H1 (cell line): ENCODE measurements at regions not wholly inside any gene's neighbourhood (a gene's known extent, or its start where the extent isn't known, plus 50 kb on each side); places are given as distances from the start of the nearest gene placed in this dataset.

Experiments used
- CTCF ChIA-PET: fragments of 300-600 bp; sonication (Branson Sonifier 250); formaldehyde crosslinking; loops from one replicate; lab custom pipeline; 2021; ENCODE audit not compliant: partially characterized antibody; lab: Charles Lee
- POLR2A ChIA-PET: fragments of 300-600 bp; sonication (Branson Sonifier 250); formaldehyde crosslinking; loops from one replicate; lab custom pipeline; 2021; ENCODE audit warnings: inconsistent platforms; ENCODE audit not compliant: partially characterized antibody; lab: Charles Lee
- DNase-seq, 2 experiments: peaks; one replicate each; pipeline versions ENCODE4 v3.0.0 to v3.0.0-alpha.2; 2010 to 2022; ENCODE audit warnings: low spot score in 2 of 2, low read depth in 1 of 2, mixed read lengths in 1 of 2
- FAIRE-seq: peaks from 2 replicates; lab custom pipeline; 2011; peaks lifted over from hg19 to GRCh38; lab: Jason Lieb, UNC
- H2AFZ ChIP-seq: 2 replicates; pipeline ENCODE4 v1.8.1; 2012; ENCODE audit warnings: low read length, inconsistent platforms
- H2AK5ac ChIP-seq: 2 replicates; pipeline ENCODE4 v1.6.1; 2013; ENCODE audit warnings: low read depth, low read length
- H2BK120ac ChIP-seq: replicated peaks from 2 replicates; pipeline ENCODE3; 2013; ENCODE audit warnings: low read depth, low read length, inconsistent platforms
- H2BK12ac ChIP-seq: 2 replicates; pipeline ENCODE4 v1.6.1; 2013; ENCODE audit warnings: low read depth, low read length
- H2BK15ac ChIP-seq: 2 replicates; pipeline ENCODE4 v1.6.1; 2013; ENCODE audit warnings: low read length
- H2BK20ac ChIP-seq: 2 replicates; pipeline ENCODE4 v1.6.1; 2013; ENCODE audit warnings: low read length
- H2BK5ac ChIP-seq: 2 replicates; pipeline ENCODE4 v1.6.1; 2013; ENCODE audit warnings: low read depth, low read length
- H3K14ac ChIP-seq: 2 replicates; pipeline ENCODE4 v1.6.1; 2013; ENCODE audit warnings: inconsistent platforms; ENCODE audit not compliant: insufficient read length
- H3K18ac ChIP-seq: 2 replicates; pipeline ENCODE4 v1.6.1; 2013; ENCODE audit warnings: low read length; ENCODE audit errors: extremely low read depth
- H3K23ac ChIP-seq: 2 replicates; pipeline ENCODE4 v1.6.1; 2013; ENCODE audit warnings: inconsistent platforms; ENCODE audit not compliant: insufficient read length
- H3K23me2 ChIP-seq: 2 replicates; pipeline ENCODE4 v1.6.1; 2013; ENCODE audit warnings: low read depth, low read length
- H3K27ac ChIP-seq: 2 replicates; pipeline ENCODE4 v1.6.1; 2011; ENCODE audit warnings: low read depth, low read length, inconsistent platforms
- H3K27me3 ChIP-seq, 4 experiments: replicated peaks in 1 of 4; 1 replicate in 1 of 4; 2 replicates in 3 of 4; pipeline versions ENCODE4 v1.6.1 to v1.8.1; 2011 to 2013; ENCODE audit warnings: low read length in 3 of 4, mild to moderate bottlenecking in 3 of 4, inconsistent platforms in 2 of 4, mixed read lengths in 2 of 4, moderate library complexity in 1 of 4; ENCODE audit not compliant: control insufficient read depth in 3 of 4, insufficient read depth in 3 of 4; ENCODE audit errors: extremely low read depth in 1 of 4
- H3K36me3 ChIP-seq, 4 experiments: 2 replicates each; pipeline versions ENCODE4 v1.6.1 to v1.8.1; 2011 to 2013; ENCODE audit warnings: mild to moderate bottlenecking in 4 of 4, low read length in 3 of 4, moderate library complexity in 2 of 4, control low read depth in 1 of 4, inconsistent platforms in 1 of 4; ENCODE audit not compliant: insufficient read depth in 4 of 4, control insufficient read depth in 2 of 4
- H3K4ac ChIP-seq: replicated peaks from 2 replicates; pipeline ENCODE3; 2013; ENCODE audit warnings: low read length, low read depth, mixed read lengths, inconsistent platforms; ENCODE audit not compliant: insufficient read length
- H3K4me1 ChIP-seq, 4 experiments: replicated peaks in 1 of 4; 1 replicate in 1 of 4; 2 replicates in 3 of 4; pipeline versions ENCODE4 v1.6.1 to v1.8.1; 2011 to 2013; ENCODE audit warnings: low read length in 3 of 4, inconsistent platforms in 2 of 4, mixed read lengths in 1 of 4; ENCODE audit not compliant: insufficient read depth in 4 of 4, control insufficient read depth in 3 of 4
- H3K4me2 ChIP-seq, 2 experiments: 2 replicates each; pipeline versions ENCODE4 v1.6.1 to v1.8.1; 2011 to 2013; ENCODE audit warnings: low read depth in 2 of 2, low read length in 2 of 2, control low read depth in 1 of 2, inconsistent platforms in 1 of 2, mild to moderate bottlenecking in 1 of 2; ENCODE audit not compliant: insufficient read depth in 1 of 2
- H3K4me3 ChIP-seq, 4 experiments: fragments of 200-600, 300-600 bp in 1 of 4; sonication (generic), shearing (Covaris generic), sonication (Bioruptor Twin) in 1 of 4; 2 replicates each; pipeline versions ENCODE4 v1.5.1 to v1.8.1; 2011 to 2016; ENCODE audit warnings: low read length in 4 of 4, low read depth in 3 of 4, control low read depth in 2 of 4, inconsistent platforms in 2 of 4, mild to moderate bottlenecking in 2 of 4, mixed read lengths in 1 of 4, moderate library complexity in 1 of 4; ENCODE audit not compliant: insufficient read depth in 2 of 4; ENCODE audit errors: extremely low read depth in 1 of 4
- H3K56ac ChIP-seq: replicated peaks from 2 replicates; pipeline ENCODE3; 2013; ENCODE audit warnings: low read depth, mild to moderate bottlenecking, mixed read lengths, low read length, inconsistent platforms; ENCODE audit not compliant: insufficient read length
- H3K79me1 ChIP-seq: 2 replicates; pipeline ENCODE4 v1.6.1; 2013; ENCODE audit warnings: low read depth, low read length, control low read depth
- H3K79me2 ChIP-seq, 2 experiments: 2 replicates each; pipeline versions ENCODE4 v1.6.1 to v1.8.1; 2012 to 2013; ENCODE audit warnings: low read length in 2 of 2, mild to moderate bottlenecking in 2 of 2, inconsistent platforms in 1 of 2; ENCODE audit not compliant: insufficient read depth in 2 of 2, control insufficient read depth in 1 of 2
- H3K9ac ChIP-seq, 4 experiments: replicated peaks in 1 of 4; 1 replicate in 1 of 4; 2 replicates in 3 of 4; pipeline versions ENCODE4 v1.6.1 to v1.8.1; 2011 to 2013; ENCODE audit warnings: low read depth in 3 of 4, low read length in 3 of 4, control low read depth in 2 of 4, mild to moderate bottlenecking in 2 of 4, moderate library complexity in 2 of 4, inconsistent platforms in 1 of 4; ENCODE audit errors: extremely low read depth in 1 of 4
- H3K9me3 ChIP-seq, 2 experiments: 2 replicates each; pipeline versions ENCODE4 v1.6.1 to v1.8.1; 2012 to 2013; ENCODE audit warnings: mild to moderate bottlenecking in 2 of 2, moderate library complexity in 2 of 2, control low read depth in 1 of 2, inconsistent platforms in 1 of 2, low read depth in 1 of 2, low read length in 1 of 2, mixed read lengths in 1 of 2; ENCODE audit not compliant: insufficient read depth in 2 of 2
- H4K20me1 ChIP-seq, 2 experiments: replicated peaks in 1 of 2; 2 replicates each; pipeline versions ENCODE3 to v1.8.1; 2011 to 2013; ENCODE audit warnings: inconsistent platforms in 2 of 2, low read length in 2 of 2, mild to moderate bottlenecking in 1 of 2; ENCODE audit not compliant: insufficient read depth in 2 of 2, control insufficient read depth in 1 of 2
- H4K5ac ChIP-seq: 2 replicates; pipeline ENCODE4 v1.6.1; 2013; ENCODE audit warnings: low read length, low read depth, mixed read lengths, inconsistent platforms; ENCODE audit not compliant: insufficient read length
- H4K8ac ChIP-seq: 2 replicates; pipeline ENCODE4 v1.8.0; 2013; ENCODE audit warnings: mild to moderate bottlenecking, moderate library complexity, low read length, inconsistent platforms; ENCODE audit not compliant: insufficient read depth; ENCODE audit errors: extremely low read depth
- H4K91ac ChIP-seq: replicated peaks from 2 replicates; pipeline ENCODE3; 2013; ENCODE audit warnings: low read length, mixed read lengths, inconsistent platforms; ENCODE audit not compliant: insufficient read length
- CBX5 ChIP-seq: fragments of 300-800, 300-1000 bp; sonication (generic); IDR thresholded peaks from 2 replicates; pipeline ENCODE4 v1.7.1; 2016; ENCODE audit warnings: antibody characterized with exemption, low read length, low read depth
- CTCF ChIP-seq, 3 experiments: IDR thresholded peaks; 1 replicate in 2 of 3; 2 replicates in 1 of 3; pipeline versions ENCODE4 v1.5.1 to v1.6.1; 2011; ENCODE audit warnings: low read length in 3 of 3, mild to moderate bottlenecking in 3 of 3, inconsistent platforms in 2 of 3, low read depth in 1 of 3, moderate library complexity in 1 of 3; ENCODE audit not compliant: insufficient read depth in 1 of 3; ENCODE audit errors: control extremely low read depth in 1 of 3
- GABPA ChIP-seq: IDR thresholded peaks from 2 replicates; pipeline ENCODE4 v1.6.1; 2011; ENCODE audit warnings: mild to moderate bottlenecking, low read length, moderate library complexity, borderline replicate concordance; ENCODE audit not compliant: insufficient read depth
- JUN ChIP-seq: IDR thresholded peaks from 2 replicates; pipeline ENCODE4 v1.6.1; 2011; ENCODE audit warnings: low read depth, mild to moderate bottlenecking, improper control_type of control experiment, low read length
- PHF8 ChIP-seq: fragments of 200-600 bp; sonication (generic); conservative IDR thresholded peaks from 2 replicates; pipeline ENCODE4 v1.7.1; 2012; ENCODE audit warnings: low read depth, mild to moderate bottlenecking, inconsistent platforms, low read length, moderate library complexity
- RBBP5 ChIP-seq: IDR thresholded peaks from 2 replicates; pipeline ENCODE4 v1.7.1; 2012; ENCODE audit warnings: low read depth, mild to moderate bottlenecking, inconsistent platforms, low read length, moderate library complexity, borderline replicate concordance
- WGBS, 2 experiments: shearing (Covaris generic) in 1 of 2; methylation state at CpG; one replicate each; pipeline versions ENCODE4 v1.1.6 to v1.1.7; 2013 to 2015; ENCODE audit warnings: low lambda C conversion rate in 2 of 2, mixed read lengths in 2 of 2, inconsistent platforms in 1 of 2, low coverage in 1 of 2, missing lambda C conversion rate in 1 of 2; ENCODE audit not compliant: insufficient replicate concordance in 2 of 2, insufficient coverage in 1 of 2, insufficient read length in 1 of 2; ENCODE audit errors: extremely low coverage in 1 of 2, missing lambda C conversion rate in 1 of 2; 5-methylcytosine and 5-hydroxymethylcytosine counted together
- TF ChIP-seq, protein P1 (sequence below): IDR thresholded peaks from 2 replicates; pipeline ENCODE4 v1.6.1; 2012; ENCODE audit warnings: low read length, inconsistent platforms
- TF ChIP-seq, protein P2 (sequence below): IDR thresholded peaks from 2 replicates; pipeline ENCODE4 v1.6.1; 2011; ENCODE audit warnings: low read depth, mild to moderate bottlenecking, low read length; ENCODE audit not compliant: insufficient read depth

DNA sequence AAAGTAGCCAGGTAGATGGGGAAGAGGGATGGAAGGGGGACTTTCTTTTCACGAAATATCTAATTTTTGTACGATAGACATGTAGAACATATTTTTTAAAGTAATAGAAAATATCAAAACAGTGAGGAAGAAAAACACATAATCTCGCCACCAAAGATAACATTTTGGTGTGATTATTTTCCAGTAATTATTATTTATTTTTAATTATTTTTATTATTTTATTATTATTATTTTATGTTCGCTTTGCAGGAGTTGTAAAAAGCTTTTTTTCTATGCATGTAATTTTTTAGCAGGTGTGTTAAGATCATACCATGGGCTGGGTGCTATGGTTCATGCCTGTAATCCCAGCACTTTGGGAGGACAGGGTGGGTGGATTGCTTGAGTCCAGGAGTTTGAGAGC lies 85.6 kb upstream of the CCND2 start:
- Histone ChIP-seq H2AFZ (no peak overlapping the region), H4K91ac (no peak overlapping the region), H3K56ac (no peak overlapping the region), H4K8ac (no peak overlapping the region), H2BK15ac (no peak overlapping the region), H3K27me3 (no peaks in the 10 kb centered on the region), H3K79me1 (no peaks in the 10 kb centered on the region), H3K4ac (no peak overlapping the region), H2BK120ac (no peak overlapping the region), H3K23ac (no peak overlapping the region), H2AK5ac (no peak overlapping the region), H3K9me3 (no peaks in the 10 kb centered on the region), H3K23me2 (no peaks in the 10 kb centered on the region), H3K27ac (no peak overlapping the region), H4K5ac (no peak overlapping the region), H4K20me1 (no peaks in the 10 kb centered on the region), H2BK12ac (no peak overlapping the region), H3K18ac (no peak overlapping the region), H3K4me3 (no peak overlapping the region), H3K4me2 (no peak overlapping the region), H3K4me1 (peaks cover 0 to 3% (median 1%) of the 10 kb centered on the region in 4 experiments; a peak in 1 of 7 replicates), H3K9ac (no peak overlapping the region), H2BK20ac (no peak overlapping the region), H3K79me2 (no peaks in the 10 kb centered on the region; a peak in 1 of 4 replicates), H3K36me3 (no peaks in the 10 kb centered on the region), H2BK5ac (no peak overlapping the region), H3K14ac (no peak overlapping the region)
- CTCF ChIA-PET, result interaction anchor here (0.6 to 3.3 kb wide), 5 partner anchors 10 to 305 kb away, joined by 3 to 9 read pairs (median 3); no protein-coding TSS in a partner anchor
- POLR2A ChIA-PET, result interaction anchor here (0.7 to 1.2 kb wide), 3 partner anchors 14 to 32 kb away, joined by 3 to 4 read pairs (median 3); no protein-coding TSS in a partner anchor
- DNase-seq (no peak), FAIRE-seq (no peak)
- WGBS, 2 experiments, result 65% methylated on average over 4 of the region's 4 CpGs; no CpG with 5 or more reads in 1 of the 2 experiments
- TF ChIP-seq JUN (no peak), CBX5 (no peak), GABPA (no peak), CTCF (IDR thresholded peaks at IDR 0.05; ENCODE audit: control extremely low read depth in 1 of 3, insufficient read depth in 1 of 3, low read depth in 1 of 3, low read length in 3 of 3) (no peak), RBBP5 (no peak), PHF8 (no peak)
- TF ChIP-seq, protein P1, sequence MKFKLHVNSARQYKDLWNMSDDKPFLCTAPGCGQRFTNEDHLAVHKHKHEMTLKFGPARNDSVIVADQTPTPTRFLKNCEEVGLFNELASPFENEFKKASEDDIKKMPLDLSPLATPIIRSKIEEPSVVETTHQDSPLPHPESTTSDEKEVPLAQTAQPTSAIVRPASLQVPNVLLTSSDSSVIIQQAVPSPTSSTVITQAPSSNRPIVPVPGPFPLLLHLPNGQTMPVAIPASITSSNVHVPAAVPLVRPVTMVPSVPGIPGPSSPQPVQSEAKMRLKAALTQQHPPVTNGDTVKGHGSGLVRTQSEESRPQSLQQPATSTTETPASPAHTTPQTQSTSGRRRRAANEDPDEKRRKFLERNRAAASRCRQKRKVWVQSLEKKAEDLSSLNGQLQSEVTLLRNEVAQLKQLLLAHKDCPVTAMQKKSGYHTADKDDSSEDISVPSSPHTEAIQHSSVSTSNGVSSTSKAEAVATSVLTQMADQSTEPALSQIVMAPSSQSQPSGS, result no peak
- TF ChIP-seq, protein P2, sequence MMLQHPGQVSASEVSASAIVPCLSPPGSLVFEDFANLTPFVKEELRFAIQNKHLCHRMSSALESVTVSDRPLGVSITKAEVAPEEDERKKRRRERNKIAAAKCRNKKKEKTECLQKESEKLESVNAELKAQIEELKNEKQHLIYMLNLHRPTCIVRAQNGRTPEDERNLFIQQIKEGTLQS, result no peak
